HEK293T (cell line): ENCODE measurements at regions not wholly inside any gene's neighbourhood (a gene's known extent, or its start where the extent isn't known, plus 50 kb on each side); places are given as distances from the start of the nearest gene placed in this dataset.

Experiments used
- CTCF ChIA-PET: fragments of 350-600 bp; formaldehyde crosslinking; extraction: SDS; loops from one replicate; lab custom pipeline; 2021; ENCODE audit warnings: antibody characterized with exemption, inconsistent platforms; lab: Yijun Ruan, JAX
- POLR2A ChIA-PET: fragments of 350-600 bp; formaldehyde crosslinking; extraction: SDS; loops from one replicate; lab custom pipeline; 2020; ENCODE audit warnings: antibody characterized with exemption, inconsistent platforms; lab: Yijun Ruan, JAX
- DNase-seq: peaks from one replicate; pipeline ENCODE4 v3.0.0; 2012; ENCODE audit warnings: mixed read lengths; ENCODE audit errors: extremely low spot score
- ARNT ChIP-seq: fragments of 450-650 bp; IDR thresholded peaks from 2 replicates; pipeline ENCODE4 v1.6.1; 2017; ENCODE audit warnings: mild to moderate bottlenecking
- BHLHE40 ChIP-seq: fragments of 450-650 bp; IDR thresholded peaks from 2 replicates; pipeline ENCODE4 v1.6.1; 2016; ENCODE audit warnings: mild to moderate bottlenecking, moderate library complexity, borderline replicate concordance
- CTBP1 ChIP-seq: fragments of 450-650 bp; IDR thresholded peaks from 2 replicates; pipeline ENCODE4 v1.6.1; 2016; ENCODE audit warnings: borderline replicate concordance
- ELF4 ChIP-seq: fragments of 450-650 bp; IDR thresholded peaks from 2 replicates; pipeline ENCODE4 v1.6.1; 2017; ENCODE audit warnings: antibody characterized with exemption
- FOXA1 ChIP-seq: fragments of 450-650 bp; IDR thresholded peaks from 2 replicates; pipeline ENCODE4 v1.6.1; 2016; ENCODE audit warnings: mild to moderate bottlenecking
- FOXK2 ChIP-seq: fragments of 450-650 bp; IDR thresholded peaks from 2 replicates; pipeline ENCODE4 v1.6.1; 2016; ENCODE audit warnings: mild to moderate bottlenecking
- FOXM1 ChIP-seq: fragments of 450-650 bp; IDR thresholded peaks from 2 replicates; pipeline ENCODE4 v1.6.1; 2017; ENCODE audit warnings: mild to moderate bottlenecking, borderline replicate concordance
- HDGF ChIP-seq: fragments of 450-650 bp; IDR thresholded peaks from 2 replicates; pipeline ENCODE4 v1.6.1; 2017; ENCODE audit warnings: antibody characterized with exemption, borderline replicate concordance
- L3MBTL2 ChIP-seq: fragments of 450-650 bp; conservative IDR thresholded peaks from 2 replicates; pipeline ENCODE4 v1.6.1; 2016; ENCODE audit warnings: mild to moderate bottlenecking
- LEF1 ChIP-seq: fragments of 450-650 bp; IDR thresholded peaks from 2 replicates; pipeline ENCODE4 v1.6.1; 2017; ENCODE audit warnings: mild to moderate bottlenecking, borderline replicate concordance
- NFRKB ChIP-seq: fragments of 450-650 bp; IDR thresholded peaks from 2 replicates; pipeline ENCODE4 v1.6.1; 2016; ENCODE audit warnings: mild to moderate bottlenecking, moderate library complexity
- PKNOX1 ChIP-seq: fragments of 450-650 bp; IDR thresholded peaks from 2 replicates; pipeline ENCODE4 v1.6.1; 2016
- SP1 ChIP-seq: fragments of 450-650 bp; IDR thresholded peaks from 2 replicates; pipeline ENCODE4 v1.6.1; 2017
- SUZ12 ChIP-seq: fragments of 450-650 bp; IDR thresholded peaks from 2 replicates; pipeline ENCODE4 v1.6.1; 2016; ENCODE audit warnings: mild to moderate bottlenecking
- TARDBP ChIP-seq: fragments of 450-650 bp; IDR thresholded peaks from 2 replicates; pipeline ENCODE4 v1.6.1; 2016
- ZNF384 ChIP-seq: fragments of 450-650 bp; IDR thresholded peaks from 2 replicates; pipeline ENCODE4 v1.6.1; 2016

- no peak for DNase-seq
- CTCF ChIA-PET, result interaction anchor here (1.0 to 1.7 kb wide), 2 partner anchors 18 to 304 kb away, joined by 3 to 5 read pairs; no protein-coding TSS in a partner anchor
- TF ChIP-seq ZNF384 (no peak), FOXA1 (no peak), PKNOX1 (no peak), LEF1 (no peak), L3MBTL2 (no peak), ELF4 (no peak), ARNT (no peak), CTBP1 (no peak)
- POLR2A ChIA-PET, result no interaction called here
Observed at GRCh38 chr1:60274422-60275290, 201.1 kb upstream of the C1orf87 start.

- POLR2A ChIA-PET, result no interaction called here
- TF ChIP-seq TARDBP (no peak), BHLHE40 (no peak), FOXK2 (no peak), PKNOX1 (no peak), ZNF384 (no peak), SUZ12 (no peak), ELF4 (no peak)
- CTCF ChIA-PET, result interaction anchor here (1.3 to 1.7 kb wide), 2 partner anchors 8 to 302 kb away, joined by 3 to 8 read pairs; no protein-coding TSS in a partner anchor
- no peak for DNase-seq
Observed at GRCh38 chr1:60273185-60273584, 199.6 kb upstream of the C1orf87 start.

- TF ChIP-seq FOXA1 (no peak), FOXK2 (no peak), PKNOX1 (no peak), L3MBTL2 (no peak), SUZ12 (no peak), NFRKB (no peak), TARDBP (no peak), CTBP1 (no peak), FOXM1 (no peak), HDGF (no peak), SP1 (no peak)
- POLR2A ChIA-PET, result no interaction called here
- no peak for DNase-seq
- CTCF ChIA-PET, result interaction anchor here (1.2 kb wide), 1 partner anchor 10 kb away, joined by 4 read pairs; no protein-coding TSS in a partner anchor
Observed at GRCh38 chr1:60271041-60271440, 197.5 kb upstream of the C1orf87 start.

GRCh38 chr1:60268451-60268850 lies 194.9 kb upstream of the C1orf87 start:
- DNase-seq, result no peak
- TF ChIP-seq TARDBP (no peak), FOXM1 (no peak), HDGF (no peak), NFRKB (no peak)
- ChIA-PET POLR2A (no interaction called here), CTCF (no interaction called here)

- POLR2A ChIA-PET, result no interaction called here
- TF ChIP-seq L3MBTL2 (no peak), CTBP1 (no peak), FOXK2 (no peak), ZNF384 (no peak), SUZ12 (no peak), TARDBP (no peak), HDGF (no peak), PKNOX1 (no peak), ARNT (no peak), BHLHE40 (no peak), SP1 (no peak), LEF1 (no peak), NFRKB (no peak), FOXA1 (no peak), FOXM1 (no peak), ELF4 (no peak)
- no peak for DNase-seq
- CTCF ChIA-PET, result interaction anchor here (0.6 kb wide), 1 partner anchor 1438 kb away, joined by 3 read pairs; no protein-coding TSS in a partner anchor
Observed at GRCh38 chr1:60265560-60266535, 192.3 kb upstream of the C1orf87 start.
